ENCODE measurements at regions not wholly inside any gene's neighbourhood (a gene's known extent, or its start where the extent isn't known, plus 50 kb on each side); places are given as distances from the start of the nearest gene placed in this dataset.

DNA sequence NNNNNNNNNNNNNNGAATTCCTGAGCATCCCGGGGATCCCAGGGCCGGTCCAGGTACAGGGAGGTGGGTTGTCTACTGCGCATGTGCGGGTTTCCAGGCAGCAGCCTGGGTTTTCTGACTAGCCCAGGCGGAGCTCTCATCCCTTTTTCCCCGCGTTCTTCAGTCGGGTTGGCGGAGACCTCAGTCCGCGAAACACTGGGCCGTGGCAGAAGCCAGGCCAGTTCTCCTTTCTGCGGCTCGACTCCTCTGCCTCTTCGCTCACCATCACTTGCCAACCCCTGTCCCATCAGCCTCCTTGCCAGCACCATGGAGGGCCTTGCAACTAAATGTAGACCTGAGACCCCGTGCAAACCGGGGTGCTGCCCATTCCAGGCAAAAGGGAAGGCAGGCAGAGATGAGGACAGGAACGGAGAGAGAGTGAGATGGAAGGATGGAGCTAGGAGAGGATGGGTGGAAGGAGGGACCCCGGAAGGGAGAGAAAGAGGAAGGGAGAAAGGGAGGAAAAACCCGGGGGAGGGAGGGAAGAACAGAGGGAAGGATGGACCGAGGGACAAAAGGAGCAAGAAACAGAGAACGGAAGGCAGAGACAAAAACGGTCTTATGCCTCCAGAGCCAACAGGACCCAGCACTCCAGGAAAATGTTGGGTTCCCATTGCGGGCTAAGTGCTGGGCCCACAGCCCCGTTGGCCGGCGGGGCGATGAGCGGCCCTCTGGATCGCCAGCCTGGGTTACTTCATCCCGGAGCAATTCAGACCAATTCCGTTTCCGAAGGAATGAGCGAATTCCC is 445.4 kb upstream of the DEFB115 start:
- Mint-ChIP-seq H3K27ac (no peak overlapping the region), H3K36me3 (ENCODE audit: low read depth) (peaks cover 19% of the 10 kb centered on the region), H3K4me3 (no peak overlapping the region), H3K27me3 (ENCODE audit: insufficient read depth, low read depth, poor library complexity) (no peaks in the 10 kb centered on the region), H3K4me1 (no peaks in the 10 kb centered on the region), H3K9me3 (no peaks in the 10 kb centered on the region)
- Histone ChIP-seq H3F3A (replicated peaks; ENCODE audit: low read depth) (no peaks in the 10 kb centered on the region), H2AFZ (no peak overlapping the region), H3K4me2 (peak overlapping the region; percentile 78), H3K27ac (ENCODE audit: low read depth) (no peak overlapping the region), H4K20me1 (replicated peaks; ENCODE audit: insufficient read depth) (no peaks in the 10 kb centered on the region), H3K79me2 (replicated peaks; ENCODE audit: insufficient read depth) (no peaks in the 10 kb centered on the region), H3K27me3 (ENCODE audit: insufficient read depth) (peaks cover 14% of the 10 kb centered on the region), H3K9me2 (ENCODE audit: insufficient read depth) (no peaks in the 10 kb centered on the region), H3K36me3 (ENCODE audit: insufficient read depth) (no peaks in the 10 kb centered on the region), H3K4me3 (peak overlapping the region; percentile 53), H3K4me1 (ENCODE audit: insufficient read depth) (no peaks in the 10 kb centered on the region)
- DNase-seq (ENCODE audit: low spot score) (peak; percentile 80), ATAC-seq (no peak; the same call in 2 of the 3 replicates)
- TF ChIP-seq EZH2phosphoT487 (IDR thresholded peaks at IDR 0.05; ENCODE audit: unreplicated experiment) (no peak), ZNF331 (CRISPR knock-in tag; IDR thresholded peaks at IDR 0.05; ENCODE audit: low read depth) (no peak), JUNB (IDR thresholded peaks at IDR 0.05; ENCODE audit: unreplicated experiment) (no peak)
- TF ChIP-seq, protein P1, sequence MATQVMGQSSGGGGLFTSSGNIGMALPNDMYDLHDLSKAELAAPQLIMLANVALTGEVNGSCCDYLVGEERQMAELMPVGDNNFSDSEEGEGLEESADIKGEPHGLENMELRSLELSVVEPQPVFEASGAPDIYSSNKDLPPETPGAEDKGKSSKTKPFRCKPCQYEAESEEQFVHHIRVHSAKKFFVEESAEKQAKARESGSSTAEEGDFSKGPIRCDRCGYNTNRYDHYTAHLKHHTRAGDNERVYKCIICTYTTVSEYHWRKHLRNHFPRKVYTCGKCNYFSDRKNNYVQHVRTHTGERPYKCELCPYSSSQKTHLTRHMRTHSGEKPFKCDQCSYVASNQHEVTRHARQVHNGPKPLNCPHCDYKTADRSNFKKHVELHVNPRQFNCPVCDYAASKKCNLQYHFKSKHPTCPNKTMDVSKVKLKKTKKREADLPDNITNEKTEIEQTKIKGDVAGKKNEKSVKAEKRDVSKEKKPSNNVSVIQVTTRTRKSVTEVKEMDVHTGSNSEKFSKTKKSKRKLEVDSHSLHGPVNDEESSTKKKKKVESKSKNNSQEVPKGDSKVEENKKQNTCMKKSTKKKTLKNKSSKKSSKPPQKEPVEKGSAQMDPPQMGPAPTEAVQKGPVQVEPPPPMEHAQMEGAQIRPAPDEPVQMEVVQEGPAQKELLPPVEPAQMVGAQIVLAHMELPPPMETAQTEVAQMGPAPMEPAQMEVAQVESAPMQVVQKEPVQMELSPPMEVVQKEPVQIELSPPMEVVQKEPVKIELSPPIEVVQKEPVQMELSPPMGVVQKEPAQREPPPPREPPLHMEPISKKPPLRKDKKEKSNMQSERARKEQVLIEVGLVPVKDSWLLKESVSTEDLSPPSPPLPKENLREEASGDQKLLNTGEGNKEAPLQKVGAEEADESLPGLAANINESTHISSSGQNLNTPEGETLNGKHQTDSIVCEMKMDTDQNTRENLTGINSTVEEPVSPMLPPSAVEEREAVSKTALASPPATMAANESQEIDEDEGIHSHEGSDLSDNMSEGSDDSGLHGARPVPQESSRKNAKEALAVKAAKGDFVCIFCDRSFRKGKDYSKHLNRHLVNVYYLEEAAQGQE (IDR thresholded peaks at IDR 0.05; ENCODE audit: unreplicated experiment) = no peak

DNA sequence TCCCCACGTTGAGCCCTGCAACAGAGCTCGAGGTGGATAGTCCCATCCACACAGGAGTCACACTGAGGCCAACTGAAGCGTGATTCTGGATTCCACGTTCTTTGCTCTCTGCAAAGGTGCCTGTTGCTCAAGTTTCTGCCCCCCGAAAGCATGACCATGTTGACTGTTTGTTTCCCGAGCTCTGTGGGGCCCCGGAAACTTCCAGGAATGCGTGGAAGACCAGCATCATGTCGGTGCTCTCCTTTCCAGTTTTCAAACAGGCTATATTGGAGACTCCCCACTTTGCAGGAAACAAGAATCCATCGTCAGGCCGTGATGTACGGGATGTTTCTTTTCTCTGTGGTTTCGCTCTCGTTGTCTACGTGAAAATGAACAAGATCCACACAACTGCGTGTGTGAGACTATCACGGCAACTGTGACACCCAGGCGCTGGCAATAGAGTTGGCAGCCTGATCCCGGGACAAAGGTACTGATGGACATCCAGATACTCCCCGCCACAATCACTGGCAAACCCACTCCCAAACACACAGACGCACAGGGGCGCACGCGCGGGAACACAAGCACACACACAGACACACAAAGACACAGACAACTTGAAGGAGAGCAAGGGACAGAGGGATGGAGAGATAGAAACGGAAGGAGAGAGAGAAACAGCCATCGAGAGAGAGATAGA is 444.6 kb upstream of the DEFB115 start:
- H3K36me3 ChIP-seq (ENCODE audit: insufficient read depth) = no peaks in the 10 kb centered on the region
- DNase-seq (ENCODE audit: low spot score) (no peak), ATAC-seq (no peak)
- peaks cover 14% of the 10 kb centered on the region for H3K27me3 ChIP-seq (ENCODE audit: insufficient read depth)
- H2AFZ ChIP-seq = no peak overlapping the region
- no peaks in the 10 kb centered on the region for H4K20me1 ChIP-seq (replicated peaks; ENCODE audit: insufficient read depth)
- Mint-ChIP-seq H3K27me3 (ENCODE audit: insufficient read depth, low read depth, poor library complexity) (no peaks in the 10 kb centered on the region), H3K4me3 (no peak overlapping the region), H3K27ac (no peak overlapping the region), H3K9me3 (no peaks in the 10 kb centered on the region), H3K36me3 (ENCODE audit: low read depth) (peaks cover 19% of the 10 kb centered on the region), H3K4me1 (no peaks in the 10 kb centered on the region)
- H3K4me1 ChIP-seq (ENCODE audit: insufficient read depth) = no peaks in the 10 kb centered on the region
- H3K4me3 ChIP-seq = no peak overlapping the region
- H3K9me2 ChIP-seq (ENCODE audit: insufficient read depth) = no peaks in the 10 kb centered on the region
- H3K4me2 ChIP-seq = no peak overlapping the region
- no peak overlapping the region for H3K27ac ChIP-seq (ENCODE audit: low read depth)
- H3F3A ChIP-seq (replicated peaks; ENCODE audit: low read depth) = no peaks in the 10 kb centered on the region
- no peaks in the 10 kb centered on the region for H3K79me2 ChIP-seq (replicated peaks; ENCODE audit: insufficient read depth)
- TF ChIP-seq EZH2phosphoT487 (IDR thresholded peaks at IDR 0.05; ENCODE audit: unreplicated experiment) = no peak
- TF ChIP-seq, protein P2, sequence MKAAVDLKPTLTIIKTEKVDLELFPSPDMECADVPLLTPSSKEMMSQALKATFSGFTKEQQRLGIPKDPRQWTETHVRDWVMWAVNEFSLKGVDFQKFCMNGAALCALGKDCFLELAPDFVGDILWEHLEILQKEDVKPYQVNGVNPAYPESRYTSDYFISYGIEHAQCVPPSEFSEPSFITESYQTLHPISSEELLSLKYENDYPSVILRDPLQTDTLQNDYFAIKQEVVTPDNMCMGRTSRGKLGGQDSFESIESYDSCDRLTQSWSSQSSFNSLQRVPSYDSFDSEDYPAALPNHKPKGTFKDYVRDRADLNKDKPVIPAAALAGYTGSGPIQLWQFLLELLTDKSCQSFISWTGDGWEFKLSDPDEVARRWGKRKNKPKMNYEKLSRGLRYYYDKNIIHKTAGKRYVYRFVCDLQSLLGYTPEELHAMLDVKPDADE (IDR thresholded peaks at IDR 0.05) = no peak
- TF ChIP-seq EZH2 (IDR thresholded peaks at IDR 0.05; ENCODE audit: low read depth, unreplicated experiment) = no peak
- TF ChIP-seq, protein P3, sequence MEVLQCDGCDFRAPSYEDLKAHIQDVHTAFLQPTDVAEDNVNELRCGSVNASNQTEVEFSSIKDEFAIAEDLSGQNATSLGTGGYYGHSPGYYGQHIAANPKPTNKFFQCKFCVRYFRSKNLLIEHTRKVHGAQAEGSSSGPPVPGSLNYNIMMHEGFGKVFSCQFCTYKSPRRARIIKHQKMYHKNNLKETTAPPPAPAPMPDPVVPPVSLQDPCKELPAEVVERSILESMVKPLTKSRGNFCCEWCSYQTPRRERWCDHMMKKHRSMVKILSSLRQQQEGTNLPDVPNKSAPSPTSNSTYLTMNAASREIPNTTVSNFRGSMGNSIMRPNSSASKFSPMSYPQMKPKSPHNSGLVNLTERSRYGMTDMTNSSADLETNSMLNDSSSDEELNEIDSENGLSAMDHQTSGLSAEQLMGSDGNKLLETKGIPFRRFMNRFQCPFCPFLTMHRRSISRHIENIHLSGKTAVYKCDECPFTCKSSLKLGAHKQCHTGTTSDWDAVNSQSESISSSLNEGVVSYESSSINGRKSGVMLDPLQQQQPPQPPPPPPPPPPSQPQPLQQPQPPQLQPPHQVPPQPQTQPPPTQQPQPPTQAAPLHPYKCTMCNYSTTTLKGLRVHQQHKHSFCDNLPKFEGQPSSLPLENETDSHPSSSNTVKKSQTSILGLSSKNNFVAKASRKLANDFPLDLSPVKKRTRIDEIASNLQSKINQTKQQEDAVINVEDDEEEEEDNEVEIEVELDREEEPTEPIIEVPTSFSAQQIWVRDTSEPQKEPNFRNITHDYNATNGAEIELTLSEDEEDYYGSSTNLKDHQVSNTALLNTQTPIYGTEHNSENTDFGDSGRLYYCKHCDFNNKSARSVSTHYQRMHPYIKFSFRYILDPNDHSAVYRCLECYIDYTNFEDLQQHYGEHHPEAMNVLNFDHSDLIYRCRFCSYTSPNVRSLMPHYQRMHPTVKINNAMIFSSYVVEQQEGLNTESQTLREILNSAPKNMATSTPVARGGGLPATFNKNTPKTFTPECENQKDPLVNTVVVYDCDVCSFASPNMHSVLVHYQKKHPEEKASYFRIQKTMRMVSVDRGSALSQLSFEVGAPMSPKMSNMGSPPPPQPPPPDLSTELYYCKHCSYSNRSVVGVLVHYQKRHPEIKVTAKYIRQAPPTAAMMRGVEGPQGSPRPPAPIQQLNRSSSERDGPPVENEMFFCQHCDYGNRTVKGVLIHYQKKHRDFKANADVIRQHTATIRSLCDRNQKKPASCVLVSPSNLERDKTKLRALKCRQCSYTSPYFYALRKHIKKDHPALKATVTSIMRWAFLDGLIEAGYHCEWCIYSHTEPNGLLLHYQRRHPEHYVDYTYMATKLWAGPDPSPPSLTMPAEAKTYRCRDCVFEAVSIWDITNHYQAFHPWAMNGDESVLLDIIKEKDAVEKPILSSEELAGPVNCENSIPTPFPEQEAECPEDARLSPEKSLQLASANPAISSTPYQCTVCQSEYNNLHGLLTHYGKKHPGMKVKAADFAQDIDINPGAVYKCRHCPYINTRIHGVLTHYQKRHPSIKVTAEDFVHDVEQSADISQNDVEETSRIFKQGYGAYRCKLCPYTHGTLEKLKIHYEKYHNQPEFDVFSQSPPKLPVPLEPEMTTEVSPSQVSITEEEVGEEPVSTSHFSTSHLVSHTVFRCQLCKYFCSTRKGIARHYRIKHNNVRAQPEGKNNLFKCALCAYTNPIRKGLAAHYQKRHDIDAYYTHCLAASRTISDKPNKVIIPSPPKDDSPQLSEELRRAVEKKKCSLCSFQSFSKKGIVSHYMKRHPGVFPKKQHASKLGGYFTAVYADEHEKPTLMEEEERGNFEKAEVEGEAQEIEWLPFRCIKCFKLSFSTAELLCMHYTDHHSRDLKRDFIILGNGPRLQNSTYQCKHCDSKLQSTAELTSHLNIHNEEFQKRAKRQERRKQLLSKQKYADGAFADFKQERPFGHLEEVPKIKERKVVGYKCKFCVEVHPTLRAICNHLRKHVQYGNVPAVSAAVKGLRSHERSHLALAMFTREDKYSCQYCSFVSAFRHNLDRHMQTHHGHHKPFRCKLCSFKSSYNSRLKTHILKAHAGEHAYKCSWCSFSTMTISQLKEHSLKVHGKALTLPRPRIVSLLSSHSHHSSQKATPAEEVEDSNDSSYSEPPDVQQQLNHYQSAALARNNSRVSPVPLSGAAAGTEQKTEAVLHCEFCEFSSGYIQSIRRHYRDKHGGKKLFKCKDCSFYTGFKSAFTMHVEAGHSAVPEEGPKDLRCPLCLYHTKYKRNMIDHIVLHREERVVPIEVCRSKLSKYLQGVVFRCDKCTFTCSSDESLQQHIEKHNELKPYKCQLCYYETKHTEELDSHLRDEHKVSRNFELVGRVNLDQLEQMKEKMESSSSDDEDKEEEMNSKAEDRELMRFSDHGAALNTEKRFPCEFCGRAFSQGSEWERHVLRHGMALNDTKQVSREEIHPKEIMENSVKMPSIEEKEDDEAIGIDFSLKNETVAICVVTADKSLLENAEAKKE (CRISPR knock-in tag; IDR thresholded peaks at IDR 0.05) = no peak
- no peak for TF ChIP-seq STAT1 (IDR thresholded peaks at IDR 0.05; ENCODE audit: unreplicated experiment)
- TF ChIP-seq NANOG (IDR thresholded peaks at IDR 0.05; ENCODE audit: borderline replicate concordance) = no peak
- TF ChIP-seq ZNF114 (CRISPR knock-in tag; IDR thresholded peaks at IDR 0.05) = no peak
